Uterus (tissue), 3 donors: ENCODE measurements at regions not wholly inside any gene's neighbourhood (a gene's known extent, or its start where the extent isn't known, plus 50 kb on each side); places are given as distances from the start of the nearest gene placed in this dataset.
"Not testable (repeated sequence)": the region's sequence is repeated elsewhere in the genome, so short reads cannot be mapped to it uniquely, and the experiment has no call there.

Experiments used
- DNase-seq, 2 donors: peaks; one replicate each; pipeline ENCODE4 v3.0.0-alpha.2; 2019 to 2020
- H3K27ac ChIP-seq, 2 donors: fragments of 200-600 bp; sonication (generic); 1 replicate in 1 of 2; 2 replicates in 1 of 2; pipeline ENCODE4 v1.5.1; 2016 to 2018
- H3K27me3 ChIP-seq, 2 donors: fragments of 200-600 bp; sonication (generic); one replicate each; pipeline ENCODE4 v1.5.1; 2018 to 2019; ENCODE audit warnings: control low read depth in 1 of 2
- H3K36me3 ChIP-seq, 2 donors: fragments of 200-600 bp; sonication (generic); one replicate each; pipeline ENCODE4 v1.5.1; 2019; ENCODE audit warnings: control low read depth in 1 of 2
- H3K4me1 ChIP-seq, 2 donors: fragments of 200-600 bp; sonication (generic); one replicate each; pipeline ENCODE4 v1.5.1; 2018 to 2019; ENCODE audit warnings: control low read depth in 1 of 2
- H3K4me3 ChIP-seq, 2 donors: fragments of 200-600 bp; sonication (generic); 1 replicate in 1 of 2; 2 replicates in 1 of 2; pipeline ENCODE4 v1.5.1; 2018 to 2019; ENCODE audit warnings: mild to moderate bottlenecking in 1 of 2
- H3K9me3 ChIP-seq, 2 donors: fragments of 200-600 bp; sonication (generic); one replicate each; pipeline ENCODE4 v1.5.1; 2019; ENCODE audit warnings: control low read depth in 1 of 2
- POLR2A ChIP-seq, 2 donors: fragments of 450-650 bp; IDR thresholded peaks; one replicate each; pipeline ENCODE4 v1.6.1; 2016; ENCODE audit warnings: antibody characterized with exemption in 2 of 2, mild to moderate bottlenecking in 1 of 2, moderate library complexity in 1 of 2
- intact Hi-C: fragments of 100-400 bp; cut with DNase I; formaldehyde crosslinking; loops from one replicate; pipeline ENCODE4 v1.15.1; 2023; ENCODE audit warnings: low total_unique reads
- TF ChIP-seq, protein P1 (sequence below), 4 experiments: fragments of 200-600 bp in 2 of 4; fragments of 450-650 bp in 2 of 4; sonication (generic) in 2 of 4; IDR thresholded peaks; one replicate each; pipeline ENCODE4 v1.5.1; 2016 to 2019; ENCODE audit warnings: antibody characterized with exemption in 4 of 4, mild to moderate bottlenecking in 2 of 4, moderate library complexity in 1 of 4
- donor health status: DM: yes; HTN: yes; CAD: no.

DNA sequence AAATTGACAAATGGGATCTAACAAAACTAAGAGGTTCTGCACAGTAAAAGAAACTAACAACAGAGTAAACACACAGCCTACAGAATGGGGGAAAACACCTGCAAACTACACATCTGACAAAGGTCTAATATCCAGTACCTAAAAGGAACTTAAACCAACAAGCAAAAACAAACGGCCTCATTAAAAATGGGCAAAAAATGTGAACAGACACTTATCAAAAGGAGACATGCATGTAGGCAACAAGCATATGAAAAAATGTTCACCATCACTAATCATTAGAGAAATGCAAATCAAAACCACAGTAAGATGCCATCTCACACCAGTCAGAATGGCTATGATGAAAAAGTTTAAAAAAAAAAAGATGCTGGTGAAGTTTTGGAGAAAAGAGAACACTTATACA, 197.4 kb downstream of the KBTBD2 start:
- TF ChIP-seq POLR2A (IDR thresholded peaks at IDR 0.05): no peak
- TF ChIP-seq, protein P1, sequence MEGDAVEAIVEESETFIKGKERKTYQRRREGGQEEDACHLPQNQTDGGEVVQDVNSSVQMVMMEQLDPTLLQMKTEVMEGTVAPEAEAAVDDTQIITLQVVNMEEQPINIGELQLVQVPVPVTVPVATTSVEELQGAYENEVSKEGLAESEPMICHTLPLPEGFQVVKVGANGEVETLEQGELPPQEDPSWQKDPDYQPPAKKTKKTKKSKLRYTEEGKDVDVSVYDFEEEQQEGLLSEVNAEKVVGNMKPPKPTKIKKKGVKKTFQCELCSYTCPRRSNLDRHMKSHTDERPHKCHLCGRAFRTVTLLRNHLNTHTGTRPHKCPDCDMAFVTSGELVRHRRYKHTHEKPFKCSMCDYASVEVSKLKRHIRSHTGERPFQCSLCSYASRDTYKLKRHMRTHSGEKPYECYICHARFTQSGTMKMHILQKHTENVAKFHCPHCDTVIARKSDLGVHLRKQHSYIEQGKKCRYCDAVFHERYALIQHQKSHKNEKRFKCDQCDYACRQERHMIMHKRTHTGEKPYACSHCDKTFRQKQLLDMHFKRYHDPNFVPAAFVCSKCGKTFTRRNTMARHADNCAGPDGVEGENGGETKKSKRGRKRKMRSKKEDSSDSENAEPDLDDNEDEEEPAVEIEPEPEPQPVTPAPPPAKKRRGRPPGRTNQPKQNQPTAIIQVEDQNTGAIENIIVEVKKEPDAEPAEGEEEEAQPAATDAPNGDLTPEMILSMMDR (IDR thresholded peaks at IDR 0.05): no peak
- H3K4me1 ChIP-seq: no peaks in the 10 kb centered on the region
- H3K9me3 ChIP-seq: peaks cover 0 to 3% of the 10 kb centered on the region in 2 donors
- H3K4me3 ChIP-seq: no peak overlapping the region
- H3K27ac ChIP-seq: no peak overlapping the region
- H3K27me3 ChIP-seq: no peaks in the 10 kb centered on the region
- H3K36me3 ChIP-seq: no peaks in the 10 kb centered on the region
- intact Hi-C loops: no loop called here
- no peak for DNase-seq

DNA sequence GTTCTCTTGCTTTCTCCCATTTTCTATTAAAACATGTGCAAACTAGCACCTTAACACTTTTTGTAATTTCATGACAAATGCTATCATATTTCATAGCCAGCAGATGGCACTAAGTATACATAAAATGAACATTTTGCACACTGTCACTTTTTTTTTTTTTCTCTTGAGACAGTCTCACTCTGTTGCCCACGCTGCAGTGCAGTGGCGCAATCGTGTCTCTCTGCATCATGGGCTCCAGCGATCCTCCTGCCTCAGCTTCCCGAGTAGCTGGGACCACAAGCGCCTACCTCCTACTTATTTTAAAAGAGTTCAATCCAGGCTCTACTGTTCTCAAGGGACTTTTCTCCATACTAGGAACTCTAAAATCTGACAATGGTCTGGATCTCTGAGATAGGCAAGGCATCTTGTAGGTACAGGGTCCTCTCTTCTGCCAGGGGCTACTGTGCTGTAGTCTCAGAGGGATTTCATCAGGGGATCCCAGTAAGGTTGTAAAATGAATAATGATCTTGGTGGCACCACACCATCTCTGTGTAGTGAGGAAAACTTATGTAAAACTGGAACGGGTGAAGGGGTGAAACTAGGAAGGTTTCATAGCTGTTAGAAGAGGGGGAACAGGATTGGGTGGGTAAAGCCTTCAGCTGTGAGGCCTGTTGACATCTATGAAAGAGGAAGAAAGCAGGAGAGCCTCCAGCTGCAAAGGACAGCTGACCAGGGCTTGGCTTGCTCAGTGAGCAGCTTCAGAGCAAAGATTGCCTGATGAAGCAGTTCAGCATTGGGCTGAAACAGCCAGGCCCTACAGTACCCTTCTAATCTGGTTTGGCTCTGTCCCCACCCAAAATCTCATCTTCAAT, 196.9 kb downstream of the AVL9 start:
- TF ChIP-seq, protein P1 (IDR thresholded peaks at IDR 0.05): peak in 1 of 4 experiments; percentile 16
- H3K4me3 ChIP-seq, H3K27me3 ChIP-seq, DNase-seq, H3K4me1 ChIP-seq, intact Hi-C loops, H3K27ac ChIP-seq, H3K36me3 ChIP-seq, H3K9me3 ChIP-seq: not testable (repeated sequence)

DNA sequence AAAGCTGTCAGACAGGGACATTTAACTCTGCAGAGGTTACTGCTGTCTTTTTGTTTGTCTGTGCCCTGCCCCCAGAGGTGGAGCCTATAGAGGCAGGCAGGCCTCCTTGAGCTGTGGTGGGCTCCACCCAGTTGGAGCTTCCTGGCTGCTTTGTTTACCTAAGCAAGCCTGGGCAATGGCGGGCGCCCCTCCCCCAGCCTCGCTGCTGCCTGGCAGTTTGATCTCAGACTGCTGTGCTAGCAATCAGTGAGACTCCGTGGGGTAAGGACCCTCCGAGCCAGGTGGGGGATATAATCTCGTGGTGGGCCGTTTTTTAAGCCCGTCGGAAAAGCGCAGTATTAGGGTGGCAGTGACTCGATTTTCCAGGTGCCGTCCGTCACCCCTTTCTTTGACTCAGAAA, 192.8 kb downstream of the AVL9 start:
- H3K9me3 ChIP-seq, H3K27me3 ChIP-seq, DNase-seq, H3K36me3 ChIP-seq, H3K4me3 ChIP-seq, intact Hi-C loops, H3K4me1 ChIP-seq, H3K27ac ChIP-seq: not testable (repeated sequence)

DNA sequence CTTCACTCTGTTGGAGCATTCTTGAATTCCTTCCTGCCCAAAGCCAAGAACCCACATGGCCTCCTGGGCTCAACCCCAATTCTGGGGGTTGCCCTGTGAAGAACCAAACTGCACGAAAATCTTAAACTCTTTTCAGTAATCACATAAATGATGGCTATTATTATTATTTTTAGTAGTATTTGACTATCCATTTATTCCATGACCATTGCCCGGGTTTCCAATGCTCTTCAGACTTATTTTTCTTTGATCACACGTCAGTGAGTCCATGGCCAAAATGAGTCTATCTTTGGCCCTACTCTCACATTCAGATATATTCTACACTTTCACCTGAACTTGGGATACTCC, 185.9 kb downstream of the AVL9 start:
- TF ChIP-seq, protein P1 (IDR thresholded peaks at IDR 0.05): no peak
- no peak for TF ChIP-seq POLR2A (IDR thresholded peaks at IDR 0.05)
- Histone ChIP-seq H3K27me3 (no peaks in the 10 kb centered on the region), H3K36me3 (no peaks in the 10 kb centered on the region), H3K4me3 (no peak overlapping the region), H3K4me1 (no peaks in the 10 kb centered on the region), H3K27ac (no peak overlapping the region), H3K9me3 (no peaks in the 10 kb centered on the region)
- no peak for DNase-seq
- intact Hi-C loops: no loop called here

DNA sequence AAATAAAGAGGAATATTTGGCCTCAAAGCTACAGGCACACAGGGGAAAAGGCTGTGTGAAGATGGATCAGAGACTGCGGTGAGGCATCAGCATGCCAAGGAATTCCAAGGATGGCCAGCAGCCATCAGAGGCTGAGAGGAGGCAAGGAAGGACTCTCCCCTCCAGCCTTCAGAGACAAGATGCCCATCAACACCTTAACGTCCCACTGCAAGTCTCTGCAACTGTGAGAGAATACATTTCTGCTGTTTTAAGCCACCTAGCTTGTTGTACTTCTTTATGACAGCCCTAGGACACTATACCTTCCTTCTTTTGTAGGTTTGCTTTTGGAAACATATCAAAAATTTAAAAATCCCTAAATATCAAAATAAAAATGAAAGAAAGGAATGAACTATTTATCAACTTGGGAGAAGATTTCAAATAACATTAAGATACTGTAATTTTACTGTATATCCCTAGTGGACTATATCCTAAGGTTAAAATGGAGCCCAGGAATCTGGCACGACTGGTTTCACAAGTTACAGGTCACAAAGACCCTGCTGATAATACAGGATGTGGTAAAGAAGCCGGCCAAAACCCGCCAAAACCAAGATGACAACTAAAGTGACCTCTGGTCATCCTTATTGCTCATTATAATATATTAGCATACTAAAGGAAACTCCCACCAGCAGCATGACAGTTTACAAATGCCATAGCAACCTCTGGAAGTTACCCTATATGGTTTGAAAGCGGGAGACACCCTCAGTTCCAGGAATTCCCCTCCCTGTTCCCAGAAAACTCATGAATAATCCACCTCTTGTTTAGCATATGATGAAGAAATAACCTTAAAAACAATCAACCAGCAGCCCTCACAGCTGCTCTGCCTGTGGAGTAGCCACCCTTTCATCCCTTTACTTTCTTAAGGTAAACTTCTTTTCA, 185.2 kb downstream of the AVL9 start:
- Histone ChIP-seq H3K36me3 (no peaks in the 10 kb centered on the region), H3K27me3 (no peaks in the 10 kb centered on the region), H3K27ac (no peak overlapping the region), H3K4me3 (no peak overlapping the region), H3K9me3 (no peaks in the 10 kb centered on the region), H3K4me1 (no peaks in the 10 kb centered on the region)
- intact Hi-C loops: no loop called here
- no peak for DNase-seq
- TF ChIP-seq, protein P1 (IDR thresholded peaks at IDR 0.05): no peak
- no peak for TF ChIP-seq POLR2A (IDR thresholded peaks at IDR 0.05)
